ENCODE measurements at regions not wholly inside any gene's neighbourhood (a gene's known extent, or its start where the extent isn't known, plus 50 kb on each side); places are given as distances from the start of the nearest gene placed in this dataset.
"Not testable (repeated sequence)": the region's sequence is repeated elsewhere in the genome, so short reads cannot be mapped to it uniquely, and the experiment has no call there.

GRCh38 chr12:97005174-97005573 lies 98.1 kb downstream of the NEDD1 start:
- no peak for DNase-seq

- no peak for DNase-seq
Measured at GRCh38 chr12:97005646-97006045, 98.6 kb downstream of the NEDD1 start.

- DNase-seq, result no peak
Measured at GRCh38 chr12:97006585-97006984, 99.5 kb downstream of the NEDD1 start.

GRCh38 chr12:97016163-97016562 lies 109.1 kb downstream of the NEDD1 start:
- DNase-seq, result no peak

GRCh38 chr12:97017213-97017612 lies 110.2 kb downstream of the NEDD1 start:
- DNase-seq, result no peak

- DNase-seq, result no peak
Measured at GRCh38 chr12:97022536-97023230, 115.6 kb downstream of the NEDD1 start.

- DNase-seq, result no peak
Measured at GRCh38 chr12:97024393-97024792, 117.3 kb downstream of the NEDD1 start.

- no peak for DNase-seq
Measured at GRCh38 chr12:97026901-97027300, 119.8 kb downstream of the NEDD1 start.

- no peak for DNase-seq
Measured at GRCh38 chr12:97027482-97027881, 120.4 kb downstream of the NEDD1 start.

GRCh38 chr12:97038131-97038530 lies 131.1 kb downstream of the NEDD1 start:
- no peak for DNase-seq

GRCh38 chr12:97038834-97039233 lies 131.8 kb downstream of the NEDD1 start:
- no peak for DNase-seq

- DNase-seq, result no peak
Measured at GRCh38 chr12:97046901-97047300, 139.8 kb downstream of the NEDD1 start.

GRCh38 chr12:97047361-97047760 lies 140.3 kb downstream of the NEDD1 start:
- DNase-seq, result no peak

- DNase-seq, result no peak
Measured at GRCh38 chr12:97048421-97049035, 141.5 kb downstream of the NEDD1 start.

- DNase-seq, result no peak
Measured at GRCh38 chr12:97050509-97050908, 143.5 kb downstream of the NEDD1 start.

- no peak for DNase-seq
Measured at GRCh38 chr12:97051341-97051740, 144.3 kb downstream of the NEDD1 start.

GRCh38 chr12:97061171-97061570 lies 154.1 kb downstream of the NEDD1 start:
- DNase-seq, result no peak

GRCh38 chr12:97063292-97063935 lies 156.4 kb downstream of the NEDD1 start:
- no peak for DNase-seq

GRCh38 chr12:97075161-97075933 lies 168.3 kb downstream of the NEDD1 start:
- DNase-seq, result no peak

- DNase-seq, result no peak
Measured at GRCh38 chr12:97075934-97076630, 169.0 kb downstream of the NEDD1 start.

- DNase-seq, result not testable (repeated sequence)
Measured at GRCh38 chr12:97076912-97077311, 169.9 kb downstream of the NEDD1 start.

- no peak for DNase-seq
Measured at GRCh38 chr12:97082029-97082428, 175.0 kb downstream of the NEDD1 start.

GRCh38 chr12:97093187-97093683 lies 186.2 kb downstream of the NEDD1 start:
- DNase-seq, result no peak

Measured in activated naive CD4-positive, alpha-beta T cell treated with Interleukin-2 at 50 U/mL for 16 hours (primary cell).